A549 (cell line): ENCODE measurements at regions not wholly inside any gene's neighbourhood (a gene's known extent, or its start where the extent isn't known, plus 50 kb on each side); places are given as distances from the start of the nearest gene placed in this dataset.

Source experiments
- ATAC-seq, 2 experiments: fragments of 200-7000 bp in 1 of 2; fragments of >200 bp in 1 of 2; cut with Nextera tagmentation in 1 of 2; cut with Tn5 transposase in 1 of 2; 3 replicates each; pipeline versions ENCODE4 v1.8.0 to v1.9.1; 2018 to 2020; ENCODE audit warnings: mild to moderate bottlenecking in 1 of 2, moderate library complexity in 1 of 2
- CTCF ChIA-PET: fragments of 300-600 bp; sonication (Branson Sonifier 250); formaldehyde crosslinking; extraction: SDS; loops from one replicate; lab custom pipeline; 2021; ENCODE audit warnings: antibody characterized with exemption, inconsistent platforms; lab: Yijun Ruan, JAX
- POLR2A ChIA-PET: fragments of 350-600 bp; formaldehyde crosslinking; extraction: SDS; loops from one replicate; lab custom pipeline; 2021; ENCODE audit warnings: antibody characterized with exemption, inconsistent platforms; lab: Yijun Ruan, JAX
- DNase-seq, 2 experiments: peaks; one replicate each; pipeline versions ENCODE4 v3.0.0 to v3.0.0-alpha.2; 2011 to 2016; ENCODE audit warnings: low read depth in 1 of 2, low spot score in 1 of 2
- FAIRE-seq: peaks from 2 replicates; lab custom pipeline; 2011; peaks lifted over from hg19 to GRCh38; lab: Jason Lieb, UNC
- H3K27ac ChIP-seq, 2 experiments: fragments of >200 bp; sonication (Bioruptor Twin); formaldehyde crosslinking; 3 replicates each; pipeline ENCODE4 v1.5.1; 2016 to 2017
- H3K4me1 ChIP-seq: fragments of >200 bp; sonication (Bioruptor Twin); formaldehyde crosslinking; 3 replicates; pipeline ENCODE4 v1.6.1; 2016
- H3K4me2 ChIP-seq: fragments of >200 bp; sonication (Bioruptor Twin); formaldehyde crosslinking; 3 replicates; pipeline ENCODE4 v1.6.1; 2016
- H3K4me3 ChIP-seq: fragments of >200 bp; sonication (Bioruptor Twin); formaldehyde crosslinking; 3 replicates; pipeline ENCODE4 v1.5.1; 2016
- H3K9me3 ChIP-seq: fragments of >200 bp; sonication (Bioruptor Twin); formaldehyde crosslinking; 3 replicates; pipeline ENCODE4 v1.6.1; 2016
- BCL3 ChIP-seq: fragments of >200 bp; sonication (Bioruptor Twin); formaldehyde crosslinking; IDR thresholded peaks from 3 replicates; pipeline ENCODE4 v1.6.1; 2016
- BHLHE40 ChIP-seq: IDR thresholded peaks from 2 replicates; pipeline ENCODE4 v1.6.1; 2012; ENCODE audit warnings: low read depth, low read length, inconsistent platforms
- E2F6 ChIP-seq: IDR thresholded peaks from 2 replicates; pipeline ENCODE4 v1.6.1; 2012; ENCODE audit warnings: low read depth, borderline replicate concordance
- FOSB ChIP-seq: fragments of 250-450 bp; sonication (Bioruptor Pico); IDR thresholded peaks from 2 replicates; pipeline ENCODE4 v1.5.0; 2020; ENCODE audit warnings: mild to moderate bottlenecking, moderate library complexity
- FOSL2 ChIP-seq, 2 experiments: fragments of 450-650 bp in 1 of 2; fragments of >200 bp in 1 of 2; sonication (Bioruptor Twin) in 1 of 2; formaldehyde crosslinking; IDR thresholded peaks; 2 replicates each; pipeline versions ENCODE4 v1.5.0 to v1.6.1; 2016 to 2020; ENCODE audit warnings: mild to moderate bottlenecking in 1 of 2, moderate library complexity in 1 of 2
- FOXS1 ChIP-seq: fragments of 250-450 bp; sonication (Bioruptor Pico); IDR thresholded peaks from 2 replicates; pipeline ENCODE4 v1.5.0; 2020; ENCODE audit warnings: mild to moderate bottlenecking, moderate library complexity
- GATA3 ChIP-seq: IDR thresholded peaks from 2 replicates; pipeline ENCODE4 v1.6.1; 2012; ENCODE audit warnings: borderline replicate concordance
- HDAC2 ChIP-seq: fragments of 200-600 bp; sonication (generic); IDR thresholded peaks from 2 replicates; pipeline ENCODE4 v1.6.1; 2016
- HEYL ChIP-seq: fragments of 250-450 bp; sonication (Bioruptor Pico); IDR thresholded peaks from 2 replicates; pipeline ENCODE4 v1.8.0; 2021; ENCODE audit warnings: mild to moderate bottlenecking, moderate library complexity
- HMGXB4 ChIP-seq: fragments of 250-450 bp; sonication (Bioruptor Pico); IDR thresholded peaks from 2 replicates; pipeline ENCODE4 v1.5.0; 2021; ENCODE audit warnings: mild to moderate bottlenecking, moderate library complexity, borderline replicate concordance
- JUNB ChIP-seq: fragments of >200 bp; sonication (Bioruptor Twin); formaldehyde crosslinking; IDR thresholded peaks from 2 replicates; pipeline ENCODE4 v1.6.1; 2016
- KDM5A ChIP-seq: fragments of 200-600 bp; sonication (generic); IDR thresholded peaks from 2 replicates; pipeline ENCODE4 v1.6.1; 2016; ENCODE audit warnings: antibody characterized with exemption, mild to moderate bottlenecking
- MAZ ChIP-seq: fragments of 150-350 bp; IDR thresholded peaks from 2 replicates; pipeline ENCODE4 v1.6.1; 2014; ENCODE audit warnings: antibody characterized with exemption, low read depth, low read length, borderline replicate concordance
- NFE2L2 ChIP-seq: fragments of 150-350 bp; conservative IDR thresholded peaks from 2 replicates; pipeline ENCODE4 v1.6.1; 2014; ENCODE audit warnings: low read length
- PHF8 ChIP-seq: fragments of 200-600 bp; sonication (generic); IDR thresholded peaks from 2 replicates; pipeline ENCODE4 v1.6.1; 2016; ENCODE audit warnings: low read depth, mild to moderate bottlenecking, antibody characterized with exemption, moderate library complexity, borderline replicate concordance
- POLR2AphosphoS2 ChIP-seq: conservative IDR thresholded peaks from 2 replicates; pipeline ENCODE4 v1.6.1; 2012; ENCODE audit warnings: low read length, improper control_type of control experiment, inconsistent platforms
- RAD21 ChIP-seq, 2 experiments: fragments of >200 bp in 1 of 2; sonication (Bioruptor Twin) in 1 of 2; formaldehyde crosslinking in 1 of 2; IDR thresholded peaks in 1 of 2; conservative IDR thresholded peaks in 1 of 2; 2 replicates in 1 of 2; 3 replicates in 1 of 2; pipeline ENCODE4 v1.6.1; 2012 to 2018; ENCODE audit warnings: inconsistent platforms in 1 of 2
- RCOR1 ChIP-seq: fragments of 150-350 bp; IDR thresholded peaks from 2 replicates; pipeline ENCODE4 v1.6.1; 2014; ENCODE audit warnings: antibody characterized with exemption, low read length, low read depth
- RFX5 ChIP-seq: fragments of 450-650 bp; IDR thresholded peaks from 2 replicates; pipeline ENCODE4 v1.7.1; 2014; ENCODE audit warnings: antibody characterized with exemption, mild to moderate bottlenecking, moderate library complexity
- RNF2 ChIP-seq: fragments of 200-600 bp; sonication (generic); IDR thresholded peaks from 2 replicates; pipeline ENCODE4 v1.6.1; 2016; ENCODE audit warnings: low read depth, mild to moderate bottlenecking, antibody characterized with exemption, moderate library complexity, borderline replicate concordance
- TFCP2L1 ChIP-seq: fragments of 250-450 bp; sonication (Bioruptor Pico); IDR thresholded peaks from 2 replicates; pipeline ENCODE4 v1.5.0; 2021; ENCODE audit warnings: mild to moderate bottlenecking
- USF2 ChIP-seq: fragments of 450-650 bp; IDR thresholded peaks from 2 replicates; pipeline ENCODE4 v1.6.1; 2014; ENCODE audit warnings: antibody characterized with exemption
- ZC3H11A ChIP-seq: fragments of 450-650 bp; IDR thresholded peaks from 2 replicates; pipeline ENCODE4 v1.6.1; 2014; ENCODE audit warnings: antibody characterized with exemption, mild to moderate bottlenecking
- ZFP36 ChIP-seq: fragments of 450-650 bp; IDR thresholded peaks from 2 replicates; pipeline ENCODE4 v1.6.1; 2014; ENCODE audit warnings: borderline replicate concordance; ENCODE audit not compliant: partially characterized antibody
- WGBS: methylation state at CpG from one replicate; pipeline ENCODE4 v1.1.6; 2017; ENCODE audit errors: missing lambda C conversion rate; 5-methylcytosine and 5-hydroxymethylcytosine counted together

- DNase-seq (no peak), FAIRE-seq (no peak), ATAC-seq (no peak)
- 48% methylated on average over 6 of the region's 6 CpGs for WGBS
- ChIA-PET POLR2A (no interaction called here), CTCF (interaction anchor here (0.6 to 3.0 kb wide), 5 partner anchors 14 to 88 kb away, joined by 3 to 23 read pairs (median 6); no protein-coding TSS in a partner anchor)
- no peaks in the 10 kb centered on the region for H3K9me3 ChIP-seq
- no peaks in the 10 kb centered on the region for H3K4me1 ChIP-seq
- no peak overlapping the region for H3K4me2 ChIP-seq
- no peak overlapping the region for H3K4me3 ChIP-seq
- H3K27ac ChIP-seq: no peak overlapping the region
- TF ChIP-seq GATA3: no peak
- no peak for TF ChIP-seq NFE2L2
- no peak for TF ChIP-seq FOSL2 (IDR thresholded peaks at IDR 0.05)
- no peak for TF ChIP-seq FOSL2 (CRISPR knock-in tag; IDR thresholded peaks at IDR 0.05)
- no peak for TF ChIP-seq MAZ
- no peak for TF ChIP-seq RNF2
- no peak for TF ChIP-seq HMGXB4
- TF ChIP-seq KDM5A: no peak
- TF ChIP-seq RCOR1: no peak
- TF ChIP-seq USF2: no peak
Measured at GRCh38 chrX:24410514-24411189, 50.2 kb downstream of the SUPT20HL1 start.

- ChIA-PET POLR2A (no interaction called here), CTCF (interaction anchor here (2.0 kb wide), 1 partner anchor 17 kb away, joined by 9 read pairs; no protein-coding TSS in a partner anchor)
- Histone ChIP-seq H3K4me3 (no peak overlapping the region), H3K27ac (no peak overlapping the region), H3K4me1 (no peaks in the 10 kb centered on the region), H3K9me3 (no peaks in the 10 kb centered on the region), H3K4me2 (no peak overlapping the region)
- no peak for TF ChIP-seq FOSB (CRISPR knock-in tag)
- no peak for TF ChIP-seq ZC3H11A
- TF ChIP-seq HMGXB4: no peak
- no peak for TF ChIP-seq RAD21 (conservative IDR thresholded peaks at IDR 0.05 in 1 of 2, IDR thresholded peaks at IDR 0.05 in 1 of 2)
- TF ChIP-seq RFX5: no peak
- no peak for TF ChIP-seq FOSL2 (IDR thresholded peaks at IDR 0.05)
- no peak for TF ChIP-seq FOSL2 (CRISPR knock-in tag; IDR thresholded peaks at IDR 0.05)
- TF ChIP-seq FOXS1 (CRISPR knock-in tag): no peak
- no peak for TF ChIP-seq PHF8
- no peak for TF ChIP-seq USF2
- no peak for TF ChIP-seq E2F6
- no peak for TF ChIP-seq JUNB
- TF ChIP-seq BHLHE40: no peak
- no peak for TF ChIP-seq HDAC2
- TF ChIP-seq POLR2AphosphoS2: no peak
- TF ChIP-seq TFCP2L1 (CRISPR knock-in tag): no peak
- no peak for TF ChIP-seq HEYL (CRISPR knock-in tag)
- TF ChIP-seq ZFP36: no peak
- no peak for TF ChIP-seq BCL3
- no peak for FAIRE-seq
- 42% methylated on average over 4 of the region's 4 CpGs for WGBS
- ATAC-seq: no peak
- DNase-seq: no peak
Measured at GRCh38 chrX:24412637-24413363, 52.3 kb upstream of the PDK3 start.
